ENCODE measurements at regions not wholly inside any gene's neighbourhood (a gene's known extent, or its start where the extent isn't known, plus 50 kb on each side); places are given as distances from the start of the nearest gene placed in this dataset.

GRCh38 chr1:48073798-48074530, 76.8 kb upstream of the TRABD2B start:
- TF ChIP-seq TEAD4 (CRISPR knock-in tag; IDR thresholded peaks at IDR 0.05), result no peak
- no peak for TF ChIP-seq FOXJ3 (CRISPR knock-in tag; IDR thresholded peaks at IDR 0.05; ENCODE audit: borderline replicate concordance)
- TF ChIP-seq CTCF (IDR thresholded peaks at IDR 0.05), result no peak
- TF ChIP-seq USF2 (CRISPR knock-in tag; IDR thresholded peaks at IDR 0.05), result no peak
- no peak for TF ChIP-seq NR2C2 (CRISPR knock-in tag; IDR thresholded peaks at IDR 0.05)
- no peak for TF ChIP-seq ZBTB43 (CRISPR knock-in tag; IDR thresholded peaks at IDR 0.05)
- TF ChIP-seq JUN (CRISPR knock-in tag; IDR thresholded peaks at IDR 0.05), result no peak
- TF ChIP-seq PRDM15 (CRISPR knock-in tag; IDR thresholded peaks at IDR 0.05), result no peak
- TF ChIP-seq ZBTB21 (CRISPR knock-in tag; IDR thresholded peaks at IDR 0.05; ENCODE audit: borderline replicate concordance), result no peak
